GM20000 (cell line): ENCODE measurements at regions not wholly inside any gene's neighbourhood (a gene's known extent, or its start where the extent isn't known, plus 50 kb on each side); places are given as distances from the start of the nearest gene placed in this dataset.

Experiments used
- DNase-seq: peaks from one replicate; pipeline ENCODE4 v3.0.0; 2012; ENCODE audit warnings: low spot score
- TF ChIP-seq, protein P1 (sequence below): IDR thresholded peaks from 2 replicates; pipeline ENCODE4 v1.5.1; 2012; ENCODE audit warnings: mild to moderate bottlenecking, control low read depth; ENCODE audit errors: extremely low read depth, missing control alignments

DNA sequence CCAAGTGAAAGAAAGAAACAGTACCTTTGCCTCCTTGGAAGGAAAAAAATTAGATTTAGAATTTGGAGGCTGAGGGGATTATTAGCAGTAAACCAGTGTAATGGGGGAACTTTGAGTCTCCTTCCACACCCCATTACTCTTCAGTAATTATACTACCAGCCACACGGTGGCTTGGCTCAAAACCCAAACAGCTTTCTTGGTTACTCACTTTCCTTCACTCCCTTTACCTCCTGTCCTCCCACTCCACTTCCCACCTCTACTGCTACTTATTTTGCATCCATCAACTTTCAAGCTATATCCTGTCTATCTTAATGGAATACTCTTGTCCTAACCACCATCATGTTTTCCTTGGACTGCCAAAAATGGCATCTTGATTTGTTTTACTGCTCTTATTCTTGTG lies 310.6 kb upstream of the AADAT start:
- TF ChIP-seq, protein P1, sequence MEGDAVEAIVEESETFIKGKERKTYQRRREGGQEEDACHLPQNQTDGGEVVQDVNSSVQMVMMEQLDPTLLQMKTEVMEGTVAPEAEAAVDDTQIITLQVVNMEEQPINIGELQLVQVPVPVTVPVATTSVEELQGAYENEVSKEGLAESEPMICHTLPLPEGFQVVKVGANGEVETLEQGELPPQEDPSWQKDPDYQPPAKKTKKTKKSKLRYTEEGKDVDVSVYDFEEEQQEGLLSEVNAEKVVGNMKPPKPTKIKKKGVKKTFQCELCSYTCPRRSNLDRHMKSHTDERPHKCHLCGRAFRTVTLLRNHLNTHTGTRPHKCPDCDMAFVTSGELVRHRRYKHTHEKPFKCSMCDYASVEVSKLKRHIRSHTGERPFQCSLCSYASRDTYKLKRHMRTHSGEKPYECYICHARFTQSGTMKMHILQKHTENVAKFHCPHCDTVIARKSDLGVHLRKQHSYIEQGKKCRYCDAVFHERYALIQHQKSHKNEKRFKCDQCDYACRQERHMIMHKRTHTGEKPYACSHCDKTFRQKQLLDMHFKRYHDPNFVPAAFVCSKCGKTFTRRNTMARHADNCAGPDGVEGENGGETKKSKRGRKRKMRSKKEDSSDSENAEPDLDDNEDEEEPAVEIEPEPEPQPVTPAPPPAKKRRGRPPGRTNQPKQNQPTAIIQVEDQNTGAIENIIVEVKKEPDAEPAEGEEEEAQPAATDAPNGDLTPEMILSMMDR = no peak
- DNase-seq = no peak

DNA sequence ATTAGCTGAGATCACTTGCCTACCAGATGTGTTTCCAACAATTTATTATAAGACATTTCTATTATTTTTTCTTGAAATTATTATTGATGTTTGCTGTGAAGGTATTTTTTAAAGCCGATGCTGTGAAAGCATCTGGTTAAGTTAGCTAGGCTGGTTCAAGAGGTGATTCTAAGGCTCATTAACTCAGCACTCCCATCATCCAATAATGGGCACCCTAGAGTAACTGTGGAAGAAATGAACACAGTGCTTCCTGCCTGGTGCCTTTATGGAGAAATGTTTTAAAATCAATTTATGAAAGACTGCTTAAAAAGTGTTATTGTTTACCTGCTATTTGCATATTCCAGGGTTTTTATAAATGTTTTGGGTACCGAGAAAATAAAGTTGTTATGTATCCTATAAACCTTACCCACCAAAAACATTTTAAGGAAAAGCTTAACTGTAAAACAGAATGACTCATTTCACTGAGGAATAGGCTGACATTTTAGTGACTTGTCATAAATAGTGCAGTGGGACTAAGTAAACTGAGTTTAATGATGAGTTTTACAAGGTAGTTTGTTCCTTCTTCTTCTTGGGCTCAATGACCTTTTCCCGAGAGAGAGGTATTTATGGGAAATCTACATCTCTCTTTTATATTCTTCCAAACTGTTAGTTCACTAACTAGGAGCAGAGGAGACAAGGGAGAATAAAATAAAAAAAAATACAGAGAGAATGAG lies 310.0 kb upstream of the AADAT start:
- DNase-seq = no peak
- TF ChIP-seq, protein P1 = no peak

DNA sequence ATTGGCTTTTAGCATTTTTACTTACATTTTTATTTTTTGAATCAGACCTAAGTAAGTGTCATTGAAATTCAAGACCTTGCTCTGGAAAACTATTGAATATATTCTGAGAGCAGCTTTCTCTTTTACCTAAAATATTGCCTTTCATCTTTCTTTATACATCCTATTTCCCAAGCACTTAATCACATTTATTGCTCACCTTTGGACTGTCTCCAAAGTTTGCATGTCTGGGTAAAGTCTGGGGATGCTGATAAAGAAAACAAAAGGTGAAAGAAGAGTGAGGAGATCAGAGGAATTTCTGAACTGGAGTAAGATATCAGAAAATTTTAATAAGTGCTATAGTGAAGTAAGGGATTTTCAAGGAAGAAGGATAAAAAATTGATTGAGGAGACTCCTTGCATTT lies 308.5 kb upstream of the AADAT start:
- TF ChIP-seq, protein P1 = no peak
- no peak for DNase-seq

DNA sequence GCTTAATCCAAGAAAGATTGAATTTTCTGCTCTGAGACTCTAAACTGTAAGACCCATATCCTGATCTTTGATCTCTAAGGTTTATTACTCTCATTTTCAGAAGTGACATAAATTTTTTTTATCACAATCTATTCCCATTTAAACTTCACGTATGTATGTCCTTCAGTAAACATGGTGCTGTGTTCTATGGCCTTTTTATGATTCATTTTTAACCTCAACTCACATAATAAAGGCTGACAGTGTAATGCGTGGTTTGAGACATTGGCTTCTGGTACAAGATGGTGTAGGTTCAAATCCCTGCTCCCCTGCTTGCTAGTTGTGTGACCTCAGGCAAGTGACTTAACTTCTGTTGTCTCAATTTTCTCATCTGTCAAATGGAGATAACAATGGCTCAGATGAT lies 306.0 kb upstream of the AADAT start:
- DNase-seq = no peak
- TF ChIP-seq, protein P1 = no peak

DNA sequence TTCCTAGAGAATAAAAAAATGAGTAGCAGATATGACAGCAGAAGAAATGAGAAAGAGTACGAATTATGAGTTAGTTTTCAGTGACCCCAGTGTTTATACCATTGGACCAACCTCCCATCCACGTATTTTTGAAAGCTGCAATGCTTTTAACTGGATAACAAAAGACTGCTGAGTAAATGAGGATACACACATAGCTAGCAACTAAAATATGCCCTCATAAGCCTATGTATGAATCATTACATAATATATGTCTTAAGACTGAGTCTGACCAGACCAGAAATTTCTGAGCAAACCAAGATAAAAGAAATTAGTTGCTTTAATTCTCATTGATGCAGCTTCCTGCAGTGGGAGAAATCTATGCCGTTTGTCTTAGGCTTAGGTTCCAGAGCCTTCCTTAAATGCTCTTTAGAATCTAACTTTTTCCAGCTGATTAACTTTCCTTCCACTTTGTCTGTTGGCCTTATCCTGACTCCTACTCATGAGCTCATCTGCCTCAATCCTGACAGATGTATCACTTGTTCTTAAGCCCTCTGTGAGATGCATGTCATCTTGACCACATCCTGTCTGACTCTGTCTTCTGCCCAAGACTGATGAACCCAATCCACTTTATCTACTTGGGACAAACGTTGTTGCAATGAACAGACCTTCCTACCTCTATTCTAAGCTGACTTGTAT lies 301.4 kb upstream of the AADAT start:
- TF ChIP-seq, protein P1 = no peak
- no peak for DNase-seq

DNA sequence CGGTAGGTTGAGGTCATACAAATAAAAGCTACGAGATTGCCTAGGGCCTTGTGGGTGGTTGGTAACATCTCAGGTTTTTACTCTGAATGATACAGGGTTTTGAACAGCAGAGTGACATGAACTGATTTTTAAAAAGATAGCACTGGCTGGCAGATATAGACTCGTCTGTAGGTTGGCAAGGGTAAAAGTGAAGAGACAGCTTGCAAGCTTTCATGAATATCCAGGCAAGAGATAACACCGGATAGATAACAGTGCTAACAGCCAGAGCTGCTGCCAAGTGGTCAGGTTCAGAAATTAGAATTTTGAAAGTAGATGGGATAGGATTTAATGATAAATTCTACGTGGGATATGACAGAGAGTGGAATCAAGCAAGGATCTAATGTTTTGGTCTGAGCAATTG lies 299.7 kb upstream of the AADAT start:
- TF ChIP-seq, protein P1 = no peak

DNA sequence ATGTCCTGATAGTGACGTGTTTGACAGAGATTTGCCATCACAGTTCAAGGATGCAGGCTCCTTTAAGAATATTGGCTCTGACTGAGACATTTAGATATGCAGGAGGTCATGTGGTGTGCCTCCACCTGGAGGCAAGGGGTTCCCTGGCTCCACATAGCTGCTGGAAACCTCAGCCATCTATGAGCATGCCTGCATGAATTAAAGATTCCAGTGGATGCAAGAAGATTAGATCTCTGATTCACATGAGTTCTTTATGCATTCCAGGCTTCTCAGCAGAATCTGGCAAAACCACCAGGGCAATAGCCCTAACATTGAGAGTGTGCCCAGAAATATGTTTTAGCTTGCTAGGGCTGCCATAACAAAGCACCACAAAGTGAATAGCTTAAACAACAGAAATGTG lies 298.5 kb upstream of the AADAT start:
- no peak for DNase-seq
- TF ChIP-seq, protein P1 = no peak

More for the DNA sequence above, 299.7 kb upstream of the AADAT start:
- no peak for DNase-seq
